GM19467 (cell line): ENCODE measurements at regions not wholly inside any gene's neighbourhood (a gene's known extent, or its start where the extent isn't known, plus 50 kb on each side); places are given as distances from the start of the nearest gene placed in this dataset.
"Not testable (repeated sequence)": the region's sequence is repeated elsewhere in the genome, so short reads cannot be mapped to it uniquely, and the experiment has no call there.

ENCODE experiments used
- ATAC-seq: cut with Tn5 transposase; IDR thresholded peaks from one replicate; pipeline ENCODE4 v1.9.1; 2021; ENCODE audit warnings: mild to moderate bottlenecking, moderate library complexity; ENCODE audit not compliant: unreplicated experiment

GRCh38 chr22:48927591-48927990 is 900.1 kb downstream of the BRD1 start:
- no peak for ATAC-seq

GRCh38 chr22:48926643-48927042 is 901.0 kb downstream of the BRD1 start:
- ATAC-seq = no peak

- ATAC-seq = no peak
Measured at GRCh38 chr22:48926136-48926535, 901.5 kb downstream of the BRD1 start.

- ATAC-seq = no peak
Measured at GRCh38 chr22:48925450-48925849, 902.2 kb downstream of the BRD1 start.

- no peak for ATAC-seq
Measured at GRCh38 chr22:48923996-48924395, 903.7 kb downstream of the BRD1 start.

- no peak for ATAC-seq
Measured at GRCh38 chr22:48923165-48923865, 904.4 kb downstream of the BRD1 start.

GRCh38 chr22:48921411-48921903 is 906.2 kb downstream of the BRD1 start:
- no peak for ATAC-seq

GRCh38 chr22:48920776-48921241 is 906.9 kb downstream of the BRD1 start:
- no peak for ATAC-seq

GRCh38 chr22:48919851-48920589 is 907.7 kb downstream of the BRD1 start:
- ATAC-seq = no peak

GRCh38 chr22:48919187-48919590 is 908.5 kb downstream of the BRD1 start:
- ATAC-seq = no peak

- ATAC-seq = no peak
Measured at GRCh38 chr22:48918585-48919186, 909.0 kb downstream of the BRD1 start.

GRCh38 chr22:48912356-48913066 is 915.2 kb downstream of the BRD1 start:
- ATAC-seq = not testable (repeated sequence)

- not testable (repeated sequence) for ATAC-seq
Measured at GRCh38 chr22:48911647-48912046, 916.0 kb downstream of the BRD1 start.

- ATAC-seq = not testable (repeated sequence)
Measured at GRCh38 chr22:48911067-48911466, 916.6 kb downstream of the BRD1 start.

- ATAC-seq = no peak
Measured at GRCh38 chr22:48908547-48908946, 919.1 kb downstream of the BRD1 start.

- no peak for ATAC-seq
Measured at GRCh38 chr22:48907591-48907990, 920.1 kb downstream of the BRD1 start.

- no peak for ATAC-seq
Measured at GRCh38 chr22:48906216-48906835, 921.3 kb downstream of the BRD1 start.

- ATAC-seq = no peak
Measured at GRCh38 chr22:48905206-48905975, 922.3 kb downstream of the BRD1 start.

- no peak for ATAC-seq
Measured at GRCh38 chr22:48902983-48903650, 924.6 kb downstream of the BRD1 start.
